CD14-positive monocyte (primary cell): ENCODE measurements at regions not wholly inside any gene's neighbourhood (a gene's known extent, or its start where the extent isn't known, plus 50 kb on each side); places are given as distances from the start of the nearest gene placed in this dataset.

Experiments used
- DNase-seq, 3 donors: peaks; one replicate each; pipeline ENCODE4 v3.0.0-alpha.2; 2011 to 2022
- H2AFZ ChIP-seq: 2 replicates; pipeline ENCODE4 v1.6.0; 2012; ENCODE audit warnings: mild to moderate bottlenecking, low read depth, low read length, inconsistent platforms; ENCODE audit not compliant: insufficient read depth, poor library complexity, severe bottlenecking
- H3K27ac ChIP-seq, 2 donors: 1 replicate in 1 of 2; 2 replicates in 1 of 2; pipeline ENCODE4 v1.5.1; 2012 to 2013; ENCODE audit warnings: low read length in 2 of 2, control low read depth in 1 of 2, inconsistent platforms in 1 of 2, low read depth in 1 of 2, mild to moderate bottlenecking in 1 of 2
- H3K27me3 ChIP-seq, 2 donors: one replicate each; pipeline versions ENCODE4 v1.6.0 to v1.6.1; 2011 to 2013; ENCODE audit warnings: low read length in 2 of 2; ENCODE audit not compliant: control insufficient read depth in 2 of 2, insufficient read depth in 2 of 2
- H3K36me3 ChIP-seq, 2 donors: replicated peaks in 1 of 2; 1 replicate in 1 of 2; 2 replicates in 1 of 2; pipeline versions ENCODE4 v1.5.1 to v1.6.1; 2012 to 2013; ENCODE audit warnings: low read length in 2 of 2, control low read depth in 1 of 2, inconsistent platforms in 1 of 2, mild to moderate bottlenecking in 1 of 2; ENCODE audit not compliant: insufficient read depth in 2 of 2, control insufficient read depth in 1 of 2
- H3K4me1 ChIP-seq, 2 donors: 1 replicate in 1 of 2; 2 replicates in 1 of 2; pipeline versions ENCODE4 v1.5.1 to v1.6.1; 2012 to 2013; ENCODE audit warnings: low read length in 2 of 2, control low read depth in 1 of 2, inconsistent platforms in 1 of 2, mild to moderate bottlenecking in 1 of 2, moderate library complexity in 1 of 2; ENCODE audit not compliant: insufficient read depth in 2 of 2, control insufficient read depth in 1 of 2
- H3K4me2 ChIP-seq: replicated peaks from 2 replicates; pipeline ENCODE3; 2012; ENCODE audit warnings: low read length, moderate library complexity, mild to moderate bottlenecking; ENCODE audit not compliant: poor library complexity, severe bottlenecking; ENCODE audit errors: extremely low read depth
- H3K4me3 ChIP-seq, 3 experiments: fragments of 200-600 bp in 1 of 3; sonication (generic) in 1 of 3; replicated peaks in 1 of 3; 1 replicate in 2 of 3; 2 replicates in 1 of 3; pipeline ENCODE4 v1.5.1; 2011 to 2013; ENCODE audit warnings: low read length in 3 of 3, mild to moderate bottlenecking in 3 of 3, control low read depth in 2 of 3, low read depth in 2 of 3, inconsistent platforms in 1 of 3, moderate library complexity in 1 of 3
- H3K79me2 ChIP-seq: 2 replicates; pipeline ENCODE4 v1.6.0; 2012; ENCODE audit warnings: mild to moderate bottlenecking, control low read depth, inconsistent platforms, low read length, moderate library complexity; ENCODE audit not compliant: insufficient read depth
- H3K9ac ChIP-seq: 2 replicates; pipeline ENCODE4 v1.6.0; 2017; ENCODE audit warnings: low read length, mild to moderate bottlenecking; ENCODE audit not compliant: insufficient read depth, poor library complexity, severe bottlenecking
- H3K9me3 ChIP-seq, 2 donors: replicated peaks in 1 of 2; 1 replicate in 1 of 2; 2 replicates in 1 of 2; pipeline versions ENCODE4 v1.5.1 to v1.6.1; 2012 to 2013; ENCODE audit warnings: low read length in 2 of 2, control low read depth in 1 of 2; ENCODE audit not compliant: control insufficient read depth in 1 of 2, insufficient read depth in 1 of 2
- H4K20me1 ChIP-seq: 2 replicates; pipeline ENCODE4 v1.6.0; 2012; ENCODE audit warnings: mild to moderate bottlenecking, low read length, control low read depth, moderate library complexity; ENCODE audit not compliant: insufficient read depth
- H3K27ac Mint-ChIP-seq, 7 donors: one replicate each; pipeline ENCODE4 v1.8.0; 2020; ENCODE audit warnings: mild to moderate bottlenecking in 7 of 7, mixed read lengths in 7 of 7, moderate library complexity in 6 of 7, inconsistent platforms in 2 of 7
- H3K27me3 Mint-ChIP-seq, 3 donors: one replicate each; pipeline ENCODE4 v1.8.0; 2021 to 2022; ENCODE audit warnings: low read depth in 3 of 3, mild to moderate bottlenecking in 3 of 3, mixed read lengths in 3 of 3, moderate library complexity in 3 of 3, inconsistent platforms in 1 of 3
- H3K36me3 Mint-ChIP-seq, 2 donors: one replicate each; pipeline ENCODE4 v1.8.0; 2020; ENCODE audit warnings: mixed read lengths in 2 of 2, inconsistent platforms in 1 of 2, mild to moderate bottlenecking in 1 of 2
- H3K4me1 Mint-ChIP-seq: one replicate; pipeline ENCODE4 v1.8.0; 2020; ENCODE audit warnings: mild to moderate bottlenecking, mixed read lengths
- H3K4me3 Mint-ChIP-seq, 2 donors: one replicate each; pipeline ENCODE4 v1.8.0; 2020; ENCODE audit warnings: mild to moderate bottlenecking in 2 of 2, mixed read lengths in 2 of 2, moderate library complexity in 1 of 2
- H3K9me3 Mint-ChIP-seq, 7 donors: one replicate each; pipeline ENCODE4 v1.8.0; 2020 to 2022; ENCODE audit warnings: mixed read lengths in 7 of 7, mild to moderate bottlenecking in 6 of 7, moderate library complexity in 6 of 7, inconsistent platforms in 2 of 7
- CTCF ChIP-seq: fragments of 200-600 bp; IDR thresholded peaks from one replicate; pipeline ENCODE4 v1.8.0; 2022; ENCODE audit warnings: antibody characterized with exemption, mild to moderate bottlenecking
- WGBS: methylation state at CpG from one replicate; pipeline ENCODE4 v1.1.5; 2013; ENCODE audit warnings: missing lambda C conversion rate; ENCODE audit not compliant: insufficient coverage; 5-methylcytosine and 5-hydroxymethylcytosine counted together
- intact Hi-C, 2 donors: fragments of 100-400 bp; cut with micrococcal nuclease; formaldehyde crosslinking; loops; one replicate each; pipeline versions ENCODE4 v1.15.0 to v1.15.1; 2023

GRCh38 chr6:74717591-74717990 is 488.3 kb downstream of the COL12A1 start:
- Histone ChIP-seq H3K4me1 (no peaks in the 10 kb centered on the region), H3K4me3 (no peak overlapping the region), H2AFZ (no peak overlapping the region), H3K27ac (no peak overlapping the region), H3K4me2 (no peak overlapping the region), H3K9me3 (no peaks in the 10 kb centered on the region), H4K20me1 (no peaks in the 10 kb centered on the region), H3K9ac (no peak overlapping the region), H3K36me3 (no peaks in the 10 kb centered on the region), H3K27me3 (no peaks in the 10 kb centered on the region), H3K79me2 (no peaks in the 10 kb centered on the region)
- Mint-ChIP-seq H3K27ac (no peak overlapping the region), H3K4me3 (no peak overlapping the region), H3K36me3 (no peaks in the 10 kb centered on the region), H3K9me3 (peaks cover 0 to 5% (median 1%) of the 10 kb centered on the region in 7 donors), H3K4me1 (no peaks in the 10 kb centered on the region), H3K27me3 (no peaks in the 10 kb centered on the region)
- no peak for DNase-seq
- intact Hi-C loops = no loop called here
- TF ChIP-seq CTCF = no peak

- no peaks in the 10 kb centered on the region for H3K36me3 ChIP-seq
- H3K27me3 Mint-ChIP-seq = no peaks in the 10 kb centered on the region
- H3K9me3 Mint-ChIP-seq = peaks cover 0 to 2% (median 0%) of the 10 kb centered on the region in 7 donors
- no peak overlapping the region for H3K9ac ChIP-seq
- H2AFZ ChIP-seq = no peak overlapping the region
- H3K79me2 ChIP-seq = no peaks in the 10 kb centered on the region
- H3K4me1 ChIP-seq = no peaks in the 10 kb centered on the region
- TF ChIP-seq CTCF = no peak
- H3K4me2 ChIP-seq = no peak overlapping the region
- H3K27ac ChIP-seq = no peak overlapping the region
- H3K9me3 ChIP-seq = no peaks in the 10 kb centered on the region
- WGBS = no CpG with 5 or more reads among the region's 1 CpG
- H3K27me3 ChIP-seq = no peaks in the 10 kb centered on the region
- H3K4me3 ChIP-seq = no peak overlapping the region
- intact Hi-C loops = no loop called here
- no peaks in the 10 kb centered on the region for H3K4me1 Mint-ChIP-seq
- no peak overlapping the region for H3K4me3 Mint-ChIP-seq
- no peaks in the 10 kb centered on the region for H3K36me3 Mint-ChIP-seq
- no peaks in the 10 kb centered on the region for H4K20me1 ChIP-seq
- no peak for DNase-seq
- no peak overlapping the region for H3K27ac Mint-ChIP-seq
Observed at GRCh38 chr6:74715355-74716085, 490.3 kb downstream of the COL12A1 start.
